Activated naive CD4-positive, alpha-beta T cell treated with anti-CD3 and anti-CD28 coated beads, Interleukin-2, amount 50 U/mL, for 72 hours (primary cell): ENCODE measurements at regions not wholly inside any gene's neighbourhood (a gene's known extent, or its start where the extent isn't known, plus 50 kb on each side); places are given as distances from the start of the nearest gene placed in this dataset.
"Not testable (repeated sequence)": the region's sequence is repeated elsewhere in the genome, so short reads cannot be mapped to it uniquely, and the experiment has no call there.

Experiments used
- ATAC-seq, 2 donors: fragments of 150-1000 bp; cut with Tn5 transposase; 2 replicates each; pipeline ENCODE4 v1.10.0; 2021; ENCODE audit warnings: mild to moderate bottlenecking in 2 of 2, moderate library complexity in 2 of 2
- DNase-seq, 2 donors: peaks; one replicate each; pipeline ENCODE4 v3.0.0; 2021 to 2022; ENCODE audit warnings: low spot score in 2 of 2
- H3K27ac Mint-ChIP-seq, 2 donors: one replicate each; pipeline ENCODE4 v1.8.0; 2022; ENCODE audit warnings: mild to moderate bottlenecking in 2 of 2, mixed read lengths in 2 of 2
- H3K36me3 Mint-ChIP-seq, 2 donors: one replicate each; pipeline ENCODE4 v1.8.0; 2022; ENCODE audit warnings: mixed read lengths in 2 of 2
- H3K9me3 Mint-ChIP-seq, 2 donors: one replicate each; pipeline ENCODE4 v1.8.0; 2022; ENCODE audit warnings: mixed read lengths in 2 of 2

DNA sequence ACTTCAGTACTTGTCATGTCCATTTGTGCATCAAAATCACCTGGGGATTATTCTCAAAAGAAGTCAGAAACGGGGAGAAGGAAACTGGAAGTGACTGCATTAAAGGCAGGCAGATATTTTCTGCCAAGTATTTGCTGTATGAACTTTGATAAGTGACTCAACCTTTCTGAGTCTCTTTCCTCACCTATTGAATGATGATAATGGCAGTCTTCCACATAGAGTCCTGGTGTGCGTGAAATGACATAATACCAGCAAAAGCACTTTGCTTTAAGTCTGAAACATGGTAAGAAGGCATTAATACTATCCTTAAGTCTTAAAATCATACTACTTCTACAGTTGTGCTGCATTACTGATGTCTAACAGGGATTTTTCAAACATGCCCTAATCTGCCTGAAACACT is 278.5 kb downstream of the ADAMTS20 start:
- no peak for DNase-seq
- peaks cover 4 to 7% of the 10 kb centered on the region in 2 donors for H3K9me3 Mint-ChIP-seq
- no peaks in the 10 kb centered on the region for H3K36me3 Mint-ChIP-seq
- ATAC-seq, result no peak
- no peak overlapping the region for H3K27ac Mint-ChIP-seq

DNA sequence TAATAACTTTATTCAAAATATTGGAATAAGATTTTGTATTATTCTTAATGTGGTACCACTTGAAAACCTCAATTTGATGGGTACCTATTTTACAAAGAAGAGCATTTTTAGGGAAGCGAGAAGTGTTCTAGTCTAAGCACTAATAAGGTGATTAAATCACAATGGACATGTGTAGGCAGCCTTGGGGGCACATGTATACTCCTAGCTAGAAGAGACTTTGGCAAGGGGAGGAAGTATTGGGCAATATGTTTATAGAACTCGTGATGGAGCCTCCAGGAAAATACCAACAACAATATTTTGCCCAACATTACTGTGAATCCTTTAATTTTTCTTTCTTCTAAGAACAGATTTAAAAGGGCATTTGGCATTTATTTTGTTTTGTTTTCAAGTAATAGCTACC is 280.3 kb downstream of the ADAMTS20 start:
- no peak for ATAC-seq
- Mint-ChIP-seq H3K27ac (no peak overlapping the region), H3K36me3 (no peaks in the 10 kb centered on the region), H3K9me3 (peaks cover 4 to 7% of the 10 kb centered on the region in 2 donors)
- DNase-seq, result no peak

DNA sequence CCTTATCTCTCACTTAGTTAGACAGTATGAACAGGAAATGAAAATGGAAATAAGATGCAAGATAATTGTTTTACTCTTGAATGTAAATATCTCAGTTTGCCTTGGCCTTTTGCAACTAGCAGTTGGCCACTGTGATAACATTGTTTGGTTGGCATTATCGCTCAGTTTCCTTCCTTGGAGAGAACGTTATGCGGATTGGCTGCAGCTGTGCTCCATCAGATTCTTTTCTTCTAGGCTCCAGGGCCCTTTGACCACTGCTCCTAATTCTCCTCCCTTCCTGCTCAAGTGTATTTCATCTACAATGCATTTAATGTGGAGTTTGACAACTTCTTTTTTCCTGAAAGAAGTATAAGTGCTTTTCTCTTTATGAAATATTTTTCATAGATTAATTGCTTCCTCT is 284.2 kb downstream of the ADAMTS20 start:
- DNase-seq, result no peak
- no peaks in the 10 kb centered on the region for H3K36me3 Mint-ChIP-seq
- H3K9me3 Mint-ChIP-seq, result peaks cover 3 to 4% of the 10 kb centered on the region in 2 donors
- no peak overlapping the region for H3K27ac Mint-ChIP-seq
- ATAC-seq, result no peak

DNA sequence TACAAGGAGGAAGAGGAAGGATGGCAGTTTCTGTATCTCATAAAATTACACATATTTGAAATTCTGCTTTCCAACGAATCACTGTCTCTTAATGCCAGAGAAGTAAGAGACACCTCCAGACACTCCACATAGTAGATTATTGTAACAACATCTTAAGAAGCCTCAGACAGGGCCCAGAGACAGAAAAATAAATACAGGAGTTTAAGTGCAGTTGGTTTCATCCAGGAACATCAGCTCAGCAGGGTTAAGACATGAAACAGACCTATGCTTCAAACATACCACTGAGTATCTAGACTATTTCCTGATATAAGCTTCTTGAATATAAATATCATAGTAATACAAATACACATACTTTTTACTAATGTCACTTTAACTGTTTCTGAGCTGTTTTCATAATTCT is 290.3 kb downstream of the ADAMTS20 start:
- no peak overlapping the region for H3K27ac Mint-ChIP-seq
- peaks cover 0 to 3% of the 10 kb centered on the region in 2 donors for H3K9me3 Mint-ChIP-seq
- DNase-seq (no peak), ATAC-seq (no peak)
- H3K36me3 Mint-ChIP-seq, result no peaks in the 10 kb centered on the region

DNA sequence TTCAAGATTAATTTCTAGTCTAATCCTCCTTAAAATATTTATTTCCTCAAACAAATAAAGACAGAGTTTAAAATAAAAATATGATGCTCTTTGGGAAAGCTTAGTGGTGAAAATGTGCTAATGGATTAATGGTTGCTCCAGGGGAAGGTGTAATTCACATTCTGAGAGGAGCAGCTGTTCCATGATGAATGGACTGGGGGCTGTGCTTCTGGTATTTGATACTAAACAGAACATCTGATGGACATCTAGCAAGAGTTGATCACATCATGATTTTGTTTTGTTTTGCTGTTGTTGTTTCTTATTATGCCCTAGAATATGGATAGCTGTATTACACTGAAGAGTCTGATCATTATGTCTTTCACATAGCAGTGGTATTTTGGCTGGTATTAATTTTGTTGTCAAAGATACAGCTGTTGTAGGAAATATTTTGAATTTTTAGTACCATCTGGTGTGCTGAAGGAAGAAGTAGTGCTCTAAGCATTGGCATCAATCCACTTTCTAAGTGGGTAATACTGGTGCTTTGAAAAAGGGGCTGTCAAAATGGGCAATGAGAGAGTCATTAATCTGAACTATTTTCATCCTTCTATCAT is 296.4 kb downstream of the ADAMTS20 start:
- DNase-seq (no peak), ATAC-seq (no peak)
- Mint-ChIP-seq H3K9me3 (no peaks in the 10 kb centered on the region), H3K36me3 (no peaks in the 10 kb centered on the region), H3K27ac (no peak overlapping the region)

GRCh38 chr12:43252585-43252984 is 299.4 kb downstream of the ADAMTS20 start:
- Mint-ChIP-seq H3K36me3 (no peaks in the 10 kb centered on the region), H3K9me3 (no peaks in the 10 kb centered on the region), H3K27ac (no peak overlapping the region)
- no peak for ATAC-seq
- DNase-seq, result no peak

DNA sequence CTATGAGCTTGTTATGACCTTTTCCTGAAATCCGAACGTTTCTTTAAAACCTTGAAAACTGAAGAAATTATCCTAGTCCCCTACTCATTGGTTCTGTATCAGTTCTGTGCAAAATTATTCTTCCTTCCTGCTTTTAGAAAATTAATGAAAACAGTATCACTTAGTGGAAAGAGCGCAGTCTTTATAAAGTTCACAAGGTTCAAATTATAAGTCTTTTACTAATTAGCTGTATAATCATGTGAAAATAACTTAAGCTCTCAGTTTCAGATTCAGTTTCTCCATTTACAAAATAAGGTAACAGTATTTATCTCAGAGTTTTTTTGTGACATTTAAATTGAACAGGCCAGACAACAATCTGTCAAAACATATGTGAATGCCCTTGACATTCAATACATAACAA is 306.1 kb downstream of the ADAMTS20 start:
- DNase-seq (no peak), ATAC-seq (no peak)

GRCh38 chr12:43241986-43242385 is 310.0 kb downstream of the ADAMTS20 start:
- no peak overlapping the region for H3K27ac Mint-ChIP-seq
- no peaks in the 10 kb centered on the region for H3K36me3 Mint-ChIP-seq
- no peak for ATAC-seq
- H3K9me3 Mint-ChIP-seq, result peaks cover 8 to 12% of the 10 kb centered on the region in 2 donors
- no peak for DNase-seq

More for the DNA sequence above, 306.1 kb downstream of the ADAMTS20 start:
- Mint-ChIP-seq H3K27ac (no peak overlapping the region), H3K36me3 (no peaks in the 10 kb centered on the region), H3K9me3 (no peaks in the 10 kb centered on the region)

- H3K36me3 Mint-ChIP-seq, result no peaks in the 10 kb centered on the region
- no peak overlapping the region for H3K27ac Mint-ChIP-seq
- peaks cover 12 to 15% of the 10 kb centered on the region in 2 donors for H3K9me3 Mint-ChIP-seq
- no peak for ATAC-seq
- DNase-seq, result no peak
Observed at GRCh38 chr12:43238281-43238680, 313.7 kb downstream of the ADAMTS20 start.

GRCh38 chr12:43237238-43237879 is 314.6 kb downstream of the ADAMTS20 start:
- no peak for ATAC-seq
- H3K27ac Mint-ChIP-seq, result no peak overlapping the region
- H3K36me3 Mint-ChIP-seq, result no peaks in the 10 kb centered on the region
- H3K9me3 Mint-ChIP-seq, result peaks cover 12 to 15% of the 10 kb centered on the region in 2 donors
- no peak for DNase-seq

DNA sequence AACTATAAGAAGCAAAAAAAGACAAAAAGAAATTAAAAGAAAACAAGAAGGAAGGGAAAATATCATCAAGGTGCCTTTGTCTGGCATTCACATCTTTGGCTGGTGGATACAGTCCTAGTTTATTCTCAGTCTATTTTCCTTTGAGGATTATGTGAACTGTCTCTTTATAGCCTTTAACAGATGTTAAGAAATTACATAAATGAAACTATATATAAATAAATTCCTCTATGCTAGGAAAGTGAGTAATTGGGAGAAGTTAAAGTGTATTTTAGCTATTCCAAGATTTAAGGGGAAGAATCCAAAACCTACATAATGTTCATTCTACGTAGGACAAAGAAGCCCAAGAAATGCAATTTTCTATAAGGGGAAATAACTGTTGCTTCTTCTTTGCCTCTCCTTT is 316.3 kb downstream of the ADAMTS20 start:
- ATAC-seq, result no peak
- DNase-seq, result no peak
- Mint-ChIP-seq H3K9me3 (peaks cover 12 to 15% of the 10 kb centered on the region in 2 donors), H3K36me3 (no peaks in the 10 kb centered on the region), H3K27ac (no peak overlapping the region)

GRCh38 chr12:43233861-43234260 is 318.1 kb downstream of the ADAMTS20 start:
- no peak for DNase-seq
- Mint-ChIP-seq H3K9me3 (peaks cover 8 to 15% of the 10 kb centered on the region in 2 donors), H3K27ac (no peak overlapping the region), H3K36me3 (no peaks in the 10 kb centered on the region)
- ATAC-seq, result no peak

- DNase-seq (no peak), ATAC-seq (no peak)
- H3K36me3 Mint-ChIP-seq, result no peaks in the 10 kb centered on the region
- peaks cover 8 to 14% of the 10 kb centered on the region in 2 donors for H3K9me3 Mint-ChIP-seq
- no peak overlapping the region for H3K27ac Mint-ChIP-seq
Observed at GRCh38 chr12:43226151-43226550, 325.9 kb downstream of the ADAMTS20 start.

GRCh38 chr12:43224190-43224805 is 327.7 kb downstream of the ADAMTS20 start:
- peaks cover 8 to 14% of the 10 kb centered on the region in 2 donors for H3K9me3 Mint-ChIP-seq
- not testable (repeated sequence) for H3K27ac Mint-ChIP-seq, H3K36me3 Mint-ChIP-seq, DNase-seq, ATAC-seq

GRCh38 chr12:43222796-43223195 is 329.2 kb downstream of the ADAMTS20 start:
- Mint-ChIP-seq H3K9me3 (peaks cover 8 to 14% of the 10 kb centered on the region in 2 donors), H3K27ac (no peak overlapping the region), H3K36me3 (no peaks in the 10 kb centered on the region)
- no peak for ATAC-seq
- no peak for DNase-seq

DNA sequence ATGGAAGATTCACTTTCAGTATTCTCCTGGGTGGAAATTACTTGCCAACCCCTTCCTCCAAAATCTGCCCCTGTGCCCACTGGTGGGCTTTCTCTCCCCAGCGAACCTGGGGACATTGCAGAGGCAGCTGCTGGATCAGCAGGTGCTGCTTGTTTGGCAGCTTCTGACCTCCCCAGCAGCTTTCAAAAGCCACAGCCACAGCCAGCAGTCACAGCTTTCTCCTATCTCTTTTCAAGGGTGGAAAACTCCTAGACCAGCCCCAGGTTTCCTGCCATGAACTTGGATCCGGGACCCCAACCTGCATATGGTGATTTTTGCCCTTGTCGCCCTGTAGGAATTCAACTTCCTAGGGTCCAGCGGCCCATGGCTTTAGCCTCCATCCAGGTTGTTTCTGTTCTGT is 330.8 kb downstream of the ADAMTS20 start:
- H3K27ac Mint-ChIP-seq, result no peak overlapping the region
- DNase-seq, result no peak
- H3K9me3 Mint-ChIP-seq, result peaks cover 4% of the 10 kb centered on the region in 2 donors
- H3K36me3 Mint-ChIP-seq, result no peaks in the 10 kb centered on the region
- no peak for ATAC-seq

DNA sequence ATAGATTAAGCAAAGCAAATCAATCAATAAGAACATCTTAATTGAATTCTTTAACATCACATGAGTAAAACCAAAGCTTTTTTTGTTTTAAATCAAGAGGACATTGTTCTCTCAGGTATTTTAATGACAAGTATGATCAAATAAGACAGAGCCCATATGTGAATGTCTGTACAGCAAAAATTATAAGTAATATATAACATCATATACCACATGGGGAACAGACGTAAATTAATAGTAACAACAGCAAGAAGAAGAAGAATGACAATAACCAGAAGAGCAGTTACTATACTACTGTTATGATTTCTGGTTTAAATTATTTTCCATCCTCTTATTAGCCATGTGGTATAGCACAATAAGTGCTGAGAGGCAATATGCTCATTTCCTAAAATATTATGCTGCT is 335.5 kb downstream of the ADAMTS20 start:
- Mint-ChIP-seq H3K9me3 (peaks cover 6 to 10% of the 10 kb centered on the region in 2 donors), H3K36me3 (no peaks in the 10 kb centered on the region), H3K27ac (no peak overlapping the region)
- no peak for DNase-seq
- no peak for ATAC-seq

DNA sequence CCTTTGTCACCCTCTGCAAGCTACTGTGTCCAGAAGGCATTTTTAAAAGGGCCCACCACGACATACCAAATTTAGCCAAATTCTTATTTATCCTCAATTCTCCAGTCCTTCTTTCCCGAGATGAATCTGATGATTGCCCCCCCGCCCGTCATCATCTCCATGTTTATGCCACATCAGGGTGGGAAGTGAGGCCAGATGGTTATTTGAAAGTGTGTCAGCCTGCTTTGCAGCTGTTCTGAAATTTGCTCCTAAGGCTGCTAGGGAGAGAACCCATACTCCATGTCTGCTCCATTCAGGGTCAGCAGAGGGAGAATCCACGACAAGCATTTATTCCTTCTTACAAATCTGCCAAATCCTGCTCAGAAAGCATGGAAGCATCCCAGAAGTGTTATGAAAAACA is 337.8 kb downstream of the ADAMTS20 start:
- DNase-seq (no peak), ATAC-seq (no peak)
- H3K27ac Mint-ChIP-seq, result no peak overlapping the region
- no peaks in the 10 kb centered on the region for H3K36me3 Mint-ChIP-seq
- peaks cover 6 to 15% of the 10 kb centered on the region in 2 donors for H3K9me3 Mint-ChIP-seq
